Chondrocyte (in vitro differentiated cells): ENCODE measurements at regions not wholly inside any gene's neighbourhood (a gene's known extent, or its start where the extent isn't known, plus 50 kb on each side); places are given as distances from the start of the nearest gene placed in this dataset.
"Not testable (repeated sequence)": the region's sequence is repeated elsewhere in the genome, so short reads cannot be mapped to it uniquely, and the experiment has no call there.

Experiments used
- DNase-seq: peaks from one replicate; pipeline ENCODE4 v3.0.0; 2021; ENCODE audit warnings: mixed read lengths, low spot score
- H3K27ac Mint-ChIP-seq: one replicate; pipeline ENCODE4 v1.8.0; 2021; ENCODE audit warnings: mild to moderate bottlenecking, moderate library complexity, mixed read lengths; ENCODE audit not compliant: unreplicated experiment
- H3K27me3 Mint-ChIP-seq: 2 replicates; pipeline ENCODE4 v1.8.0; 2021; ENCODE audit warnings: low read depth, mixed read lengths
- H3K36me3 Mint-ChIP-seq: 2 replicates; pipeline ENCODE4 v1.8.0; 2021; ENCODE audit warnings: low read depth, mixed read lengths
- H3K4me1 Mint-ChIP-seq: 2 replicates; pipeline ENCODE4 v1.8.0; 2021; ENCODE audit warnings: low read depth, mild to moderate bottlenecking, mixed read lengths
- H3K4me3 Mint-ChIP-seq: one replicate; pipeline ENCODE4 v1.8.0; 2021; ENCODE audit warnings: mild to moderate bottlenecking, moderate library complexity, mixed read lengths; ENCODE audit not compliant: unreplicated experiment
- H3K9me3 Mint-ChIP-seq: 2 replicates; pipeline ENCODE4 v1.8.0; 2021; ENCODE audit warnings: low read depth, mixed read lengths
- CTCF ChIP-seq: fragments of 200-600 bp; sonication (generic); IDR thresholded peaks from 2 replicates; pipeline ENCODE4 v1.5.0; 2021; ENCODE audit warnings: antibody characterized with exemption, mild to moderate bottlenecking, moderate library complexity

GRCh38 chr15:66633041-66633937 lies 67.5 kb upstream of the LCTL start:
- DNase-seq: peak; percentile 76
- Mint-ChIP-seq H3K9me3 (no peaks in the 10 kb centered on the region), H3K27me3 (no peaks in the 10 kb centered on the region), H3K27ac (no peak overlapping the region), H3K4me3 (no peak overlapping the region), H3K4me1 (peaks cover 30% of the 10 kb centered on the region), H3K36me3 (no peaks in the 10 kb centered on the region)
- TF ChIP-seq CTCF: no peak

- no peaks in the 10 kb centered on the region for H3K36me3 Mint-ChIP-seq
- no peaks in the 10 kb centered on the region for H3K27me3 Mint-ChIP-seq
- TF ChIP-seq CTCF: no peak
- H3K9me3 Mint-ChIP-seq: no peaks in the 10 kb centered on the region
- no peak overlapping the region for H3K4me3 Mint-ChIP-seq
- DNase-seq: peak; percentile 14
- peaks cover 30% of the 10 kb centered on the region for H3K4me1 Mint-ChIP-seq
- no peak overlapping the region for H3K27ac Mint-ChIP-seq
These were observed 68.1 kb upstream of the LCTL start for GRCh38 chr15:66633938-66634250.

GRCh38 chr15:66634540-66634939 lies 67.5 kb upstream of the SMAD6 start:
- no peaks in the 10 kb centered on the region for H3K36me3 Mint-ChIP-seq
- DNase-seq: peak; percentile 49

GRCh38 chr15:66635006-66635405 lies 67.0 kb upstream of the SMAD6 start:
- Mint-ChIP-seq H3K27me3 (no peaks in the 10 kb centered on the region), H3K9me3 (no peaks in the 10 kb centered on the region), H3K4me1 (peaks cover 35% of the 10 kb centered on the region), H3K4me3 (no peak overlapping the region), H3K27ac (no peak overlapping the region), H3K36me3 (no peaks in the 10 kb centered on the region)
- no peak for DNase-seq
- no peak for TF ChIP-seq CTCF

More at GRCh38 chr15:66634540-66634939, 67.5 kb upstream of the SMAD6 start:
- Mint-ChIP-seq H3K27ac (no peak overlapping the region), H3K4me3 (no peak overlapping the region), H3K9me3 (no peaks in the 10 kb centered on the region), H3K27me3 (no peaks in the 10 kb centered on the region), H3K4me1 (peaks cover 32% of the 10 kb centered on the region)
- no peak for TF ChIP-seq CTCF

GRCh38 chr15:66635817-66636216 lies 66.2 kb upstream of the SMAD6 start:
- Mint-ChIP-seq H3K27me3 (no peaks in the 10 kb centered on the region), H3K27ac (no peak overlapping the region), H3K4me1 (peaks cover 28% of the 10 kb centered on the region), H3K9me3 (no peaks in the 10 kb centered on the region), H3K4me3 (no peak overlapping the region), H3K36me3 (no peaks in the 10 kb centered on the region)
- DNase-seq: peak; percentile 25
- TF ChIP-seq CTCF: no peak

GRCh38 chr15:66637044-66637443 lies 65.0 kb upstream of the SMAD6 start:
- DNase-seq: peak; percentile 29
- peaks cover 26% of the 10 kb centered on the region for H3K4me1 Mint-ChIP-seq
- H3K27me3 Mint-ChIP-seq, H3K27ac Mint-ChIP-seq, H3K36me3 Mint-ChIP-seq, H3K4me3 Mint-ChIP-seq, H3K9me3 Mint-ChIP-seq: not testable (repeated sequence)
